H9 (cell line): ENCODE measurements at regions not wholly inside any gene's neighbourhood (a gene's known extent, or its start where the extent isn't known, plus 50 kb on each side); places are given as distances from the start of the nearest gene placed in this dataset.

Experiments
- DNase-seq: peaks from one replicate; pipeline ENCODE4 v3.0.0-alpha.2; 2017
- H2AFZ ChIP-seq: one replicate; pipeline ENCODE4 v1.6.1; 2013; ENCODE audit warnings: mild to moderate bottlenecking, low read length, control low read depth, moderate library complexity
- H2AK5ac ChIP-seq: 2 replicates; pipeline ENCODE4 v1.6.1; 2013; ENCODE audit warnings: low read length, control low read depth, mixed read lengths; ENCODE audit not compliant: insufficient read length
- H2BK120ac ChIP-seq: one replicate; pipeline ENCODE4 v1.6.1; 2013; ENCODE audit warnings: low read depth, mild to moderate bottlenecking, low read length, control low read depth, inconsistent platforms; ENCODE audit not compliant: poor library complexity, severe bottlenecking
- H2BK12ac ChIP-seq: 2 replicates; pipeline ENCODE4 v1.6.1; 2013; ENCODE audit warnings: low read length, control low read depth, mixed read lengths, low read depth; ENCODE audit not compliant: insufficient read length
- H2BK15ac ChIP-seq: 2 replicates; pipeline ENCODE4 v1.6.1; 2013; ENCODE audit warnings: low read depth, low read length, control low read depth
- H2BK20ac ChIP-seq: one replicate; pipeline ENCODE4 v1.6.1; 2013; ENCODE audit warnings: low read depth, mild to moderate bottlenecking, low read length, control low read depth, inconsistent platforms; ENCODE audit not compliant: poor library complexity, severe bottlenecking
- H2BK5ac ChIP-seq: 2 replicates; pipeline ENCODE4 v1.6.1; 2013; ENCODE audit warnings: low read length, control low read depth, mixed read lengths; ENCODE audit not compliant: insufficient read length
- H3K14ac ChIP-seq: 2 replicates; pipeline ENCODE4 v1.6.1; 2013; ENCODE audit warnings: low read length, control low read depth; ENCODE audit not compliant: insufficient read depth
- H3K18ac ChIP-seq: 2 replicates; pipeline ENCODE4 v1.6.1; 2013; ENCODE audit warnings: low read depth, mild to moderate bottlenecking, mixed read lengths, low read length, control low read depth; ENCODE audit not compliant: insufficient read length
- H3K23ac ChIP-seq: 2 replicates; pipeline ENCODE4 v1.6.1; 2013; ENCODE audit warnings: low read length, control low read depth, mixed read lengths, low read depth; ENCODE audit not compliant: insufficient read length
- H3K23me2 ChIP-seq: 2 replicates; pipeline ENCODE4 v1.6.1; 2013; ENCODE audit warnings: low read depth, mild to moderate bottlenecking, mixed read lengths, low read length, control low read depth; ENCODE audit not compliant: insufficient read length, poor library complexity, severe bottlenecking
- H3K27ac ChIP-seq: 2 replicates; pipeline ENCODE4 v1.5.1; 2013; ENCODE audit warnings: low read length, control low read depth, mixed read lengths, low read depth; ENCODE audit not compliant: insufficient read length
- H3K27me3 ChIP-seq: 2 replicates; pipeline ENCODE4 v1.6.1; 2013; ENCODE audit warnings: low read length, control low read depth, inconsistent platforms; ENCODE audit not compliant: insufficient read depth
- H3K4ac ChIP-seq: 2 replicates; pipeline ENCODE4 v1.6.1; 2013; ENCODE audit warnings: low read depth, mild to moderate bottlenecking, control low read depth, inconsistent platforms, low read length, moderate library complexity
- H3K4me1 ChIP-seq: 2 replicates; pipeline ENCODE4 v1.6.1; 2013; ENCODE audit warnings: low read length, control low read depth, inconsistent platforms; ENCODE audit not compliant: insufficient read depth
- H3K4me2 ChIP-seq: 2 replicates; pipeline ENCODE4 v1.6.1; 2013; ENCODE audit warnings: low read length, control low read depth, mixed read lengths; ENCODE audit not compliant: insufficient read length, insufficient read depth
- H3K56ac ChIP-seq: 2 replicates; pipeline ENCODE4 v1.6.1; 2013; ENCODE audit warnings: low read depth, mild to moderate bottlenecking, mixed read lengths, low read length, control low read depth; ENCODE audit not compliant: insufficient read length
- H3K79me1 ChIP-seq: 2 replicates; pipeline ENCODE4 v1.6.1; 2013; ENCODE audit warnings: low read depth, mild to moderate bottlenecking, moderate library complexity, low read length, control low read depth, inconsistent platforms; ENCODE audit not compliant: insufficient read depth, poor library complexity, severe bottlenecking
- H3K79me2 ChIP-seq: 2 replicates; pipeline ENCODE4 v1.6.1; 2013; ENCODE audit warnings: low read length, control low read depth, inconsistent platforms; ENCODE audit not compliant: insufficient read depth
- H3K9ac ChIP-seq: 2 replicates; pipeline ENCODE4 v1.6.1; 2013; ENCODE audit warnings: low read length, control low read depth, mixed read lengths; ENCODE audit not compliant: insufficient read length; ENCODE audit errors: extremely low read depth
- H3K9me3 ChIP-seq: one replicate; pipeline ENCODE4 v1.6.1; 2013; ENCODE audit warnings: low read depth, low read length, inconsistent platforms; ENCODE audit not compliant: control insufficient read depth
- H3T11ph ChIP-seq: one replicate; pipeline ENCODE4 v1.6.1; 2013; ENCODE audit warnings: mild to moderate bottlenecking, low read length, control low read depth, inconsistent platforms
- H4K20me1 ChIP-seq: one replicate; pipeline ENCODE4 v1.6.1; 2013; ENCODE audit not compliant: control insufficient read depth, insufficient read length, insufficient read depth
- H4K5ac ChIP-seq: 2 replicates; pipeline ENCODE4 v1.6.1; 2013; ENCODE audit warnings: low read depth, mild to moderate bottlenecking, mixed read lengths, low read length, control low read depth; ENCODE audit not compliant: insufficient read length
- H4K8ac ChIP-seq: replicated peaks from 2 replicates; pipeline ENCODE4 v1.6.1; 2013; ENCODE audit warnings: low read length, control low read depth, mixed read lengths, low read depth; ENCODE audit not compliant: insufficient read length
- H4K91ac ChIP-seq: 2 replicates; pipeline ENCODE4 v1.6.1; 2013; ENCODE audit warnings: low read depth, mild to moderate bottlenecking, moderate library complexity, mixed read lengths, low read length, control low read depth; ENCODE audit not compliant: insufficient read length
- H3K27ac Mint-ChIP-seq, 3 experiments: 2 replicates in 2 of 3; 3 replicates in 1 of 3; pipeline ENCODE4 v1.8.0; 2020 to 2021; ENCODE audit warnings: mixed read lengths in 3 of 3, mild to moderate bottlenecking in 1 of 3, moderate library complexity in 1 of 3
- H3K27me3 Mint-ChIP-seq: 2 replicates; pipeline ENCODE4 v1.8.0; 2021; ENCODE audit warnings: low read depth, mild to moderate bottlenecking, moderate library complexity, mixed read lengths
- H3K36me3 Mint-ChIP-seq, 3 experiments: 2 replicates in 2 of 3; 3 replicates in 1 of 3; pipeline ENCODE4 v1.8.0; 2020 to 2021; ENCODE audit warnings: low read depth in 3 of 3, mixed read lengths in 3 of 3; ENCODE audit not compliant: insufficient read depth in 1 of 3
- H3K4me1 Mint-ChIP-seq, 2 experiments: 2 replicates each; pipeline ENCODE4 v1.8.0; 2020; ENCODE audit warnings: mixed read lengths in 2 of 2
- H3K4me3 Mint-ChIP-seq, 2 experiments: 2 replicates in 1 of 2; 3 replicates in 1 of 2; pipeline ENCODE4 v1.8.0; 2020 to 2021; ENCODE audit warnings: mild to moderate bottlenecking in 2 of 2, mixed read lengths in 2 of 2, moderate library complexity in 1 of 2
- H3K9me3 Mint-ChIP-seq, 2 experiments: 2 replicates in 1 of 2; 3 replicates in 1 of 2; pipeline ENCODE4 v1.8.0; 2020; ENCODE audit warnings: mild to moderate bottlenecking in 2 of 2, mixed read lengths in 2 of 2, moderate library complexity in 1 of 2
- WGBS: extraction: QIAGEN DNeasy Blood & Tissue Kit; methylation state at CpG from one replicate; pipeline ENCODE4 v1.1.7; 2013; ENCODE audit warnings: missing lambda C conversion rate, low lambda C conversion rate, mixed read lengths; ENCODE audit not compliant: insufficient read length; ENCODE audit errors: extremely low coverage; 5-methylcytosine and 5-hydroxymethylcytosine counted together
- TF ChIP-seq, protein P1 (sequence below): fragments of 200-600 bp; sonication (generic); conservative IDR thresholded peaks from 3 replicates; pipeline ENCODE4 v1.8.0; 2021; ENCODE audit warnings: antibody characterized with exemption, mild to moderate bottlenecking

GRCh38 chr11:109788948-109789490 lies 304.2 kb upstream of the ZC3H12C start:
- Mint-ChIP-seq H3K4me3 (no peak overlapping the region), H3K36me3 (no peaks in the 10 kb centered on the region), H3K9me3 (peaks cover 0 to 4% of the 10 kb centered on the region in 2 experiments; a peak in 1 of 5 replicates), H3K4me1 (peaks cover under 1 to 2% of the 10 kb centered on the region in 2 experiments; a peak in 1 of 4 replicates), H3K27me3 (no peaks in the 10 kb centered on the region), H3K27ac (no peak overlapping the region; a peak in 1 of 7 replicates)
- Histone ChIP-seq H4K20me1 (no peaks in the 10 kb centered on the region), H3K27me3 (no peaks in the 10 kb centered on the region), H2BK5ac (no peak overlapping the region), H2BK12ac (no peak overlapping the region), H3T11ph (no peak overlapping the region), H3K4me1 (no peaks in the 10 kb centered on the region), H3K56ac (no peak overlapping the region), H3K4ac (no peak overlapping the region), H3K14ac (no peak overlapping the region), H3K79me2 (no peaks in the 10 kb centered on the region), H3K23me2 (no peaks in the 10 kb centered on the region), H3K23ac (no peak overlapping the region), H4K91ac (no peak overlapping the region), H3K9me3 (no peaks in the 10 kb centered on the region), H2AK5ac (no peak overlapping the region), H3K9ac (no peak overlapping the region), H3K18ac (no peak overlapping the region), H2BK15ac (no peak overlapping the region), H2BK120ac (no peak overlapping the region), H2BK20ac (no peak overlapping the region), H3K79me1 (no peaks in the 10 kb centered on the region), H2AFZ (no peak overlapping the region), H3K4me2 (no peak overlapping the region), H4K8ac (no peak overlapping the region), H3K27ac (no peak overlapping the region), H4K5ac (no peak overlapping the region)
- DNase-seq: no peak
- WGBS: no CpG with 5 or more reads among the region's 6 CpGs
- TF ChIP-seq, protein P1, sequence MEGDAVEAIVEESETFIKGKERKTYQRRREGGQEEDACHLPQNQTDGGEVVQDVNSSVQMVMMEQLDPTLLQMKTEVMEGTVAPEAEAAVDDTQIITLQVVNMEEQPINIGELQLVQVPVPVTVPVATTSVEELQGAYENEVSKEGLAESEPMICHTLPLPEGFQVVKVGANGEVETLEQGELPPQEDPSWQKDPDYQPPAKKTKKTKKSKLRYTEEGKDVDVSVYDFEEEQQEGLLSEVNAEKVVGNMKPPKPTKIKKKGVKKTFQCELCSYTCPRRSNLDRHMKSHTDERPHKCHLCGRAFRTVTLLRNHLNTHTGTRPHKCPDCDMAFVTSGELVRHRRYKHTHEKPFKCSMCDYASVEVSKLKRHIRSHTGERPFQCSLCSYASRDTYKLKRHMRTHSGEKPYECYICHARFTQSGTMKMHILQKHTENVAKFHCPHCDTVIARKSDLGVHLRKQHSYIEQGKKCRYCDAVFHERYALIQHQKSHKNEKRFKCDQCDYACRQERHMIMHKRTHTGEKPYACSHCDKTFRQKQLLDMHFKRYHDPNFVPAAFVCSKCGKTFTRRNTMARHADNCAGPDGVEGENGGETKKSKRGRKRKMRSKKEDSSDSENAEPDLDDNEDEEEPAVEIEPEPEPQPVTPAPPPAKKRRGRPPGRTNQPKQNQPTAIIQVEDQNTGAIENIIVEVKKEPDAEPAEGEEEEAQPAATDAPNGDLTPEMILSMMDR: no peak
